Gastroesophageal sphincter (tissue), 4 donors: ENCODE measurements at regions not wholly inside any gene's neighbourhood (a gene's known extent, or its start where the extent isn't known, plus 50 kb on each side); places are given as distances from the start of the nearest gene placed in this dataset.
A peak's percentile ranks its signal among the peaks of the same experiment; 100 is the strongest.
"Not testable (repeated sequence)": the region's sequence is repeated elsewhere in the genome, so short reads cannot be mapped to it uniquely, and the experiment has no call there.

Source experiments
- ATAC-seq: fragments of 150-250 bp; one replicate; pipeline ENCODE4 v1.9.1; 2016; ENCODE audit warnings: mild to moderate bottlenecking, moderate library complexity
- H3K27ac ChIP-seq, 4 donors: fragments of 200-600 bp; sonication (generic) in 3 of 4; 1 replicate in 3 of 4; 2 replicates in 1 of 4; pipeline ENCODE4 v1.5.1; 2016 to 2019
- H3K27me3 ChIP-seq: fragments of 200-600 bp; sonication (generic); one replicate; pipeline ENCODE4 v1.5.1; 2019
- H3K36me3 ChIP-seq, 2 donors: fragments of 200-600 bp; sonication (generic); one replicate each; pipeline ENCODE4 v1.5.1; 2019; ENCODE audit warnings: control low read depth in 1 of 2
- H3K4me1 ChIP-seq, 3 donors: fragments of 200-600 bp; sonication (generic); 1 replicate in 2 of 3; 2 replicates in 1 of 3; pipeline ENCODE4 v1.5.1; 2016 to 2019; ENCODE audit warnings: control low read depth in 2 of 3
- H3K4me3 ChIP-seq, 2 donors: fragments of 200-600 bp; sonication (generic); one replicate each; pipeline ENCODE4 v1.5.1; 2019; ENCODE audit warnings: mild to moderate bottlenecking in 1 of 2, moderate library complexity in 1 of 2
- H3K9me3 ChIP-seq, 3 donors: fragments of 200-600 bp; sonication (generic); one replicate each; pipeline ENCODE4 v1.5.1; 2017 to 2019; ENCODE audit warnings: control low read depth in 2 of 3
- CTCF ChIP-seq, 4 experiments: fragments of 200-600 bp in 2 of 4; fragments of 450-650 bp in 2 of 4; sonication (generic) in 1 of 4; IDR thresholded peaks; one replicate each; pipeline ENCODE4 v1.5.1; 2017 to 2019; ENCODE audit warnings: antibody characterized with exemption in 4 of 4, mild to moderate bottlenecking in 2 of 4, moderate library complexity in 2 of 4
- EP300 ChIP-seq: sonication (generic); formaldehyde crosslinking; IDR thresholded peaks from one replicate; pipeline ENCODE4 v1.6.1; 2017; ENCODE audit warnings: antibody characterized with exemption, mild to moderate bottlenecking
- POLR2A ChIP-seq, 2 donors: fragments of 450-650 bp; IDR thresholded peaks; one replicate each; pipeline ENCODE4 v1.6.1; 2017; ENCODE audit warnings: antibody characterized with exemption in 2 of 2, mild to moderate bottlenecking in 2 of 2, moderate library complexity in 1 of 2
- POLR2AphosphoS5 ChIP-seq: sonication (generic); formaldehyde crosslinking; IDR thresholded peaks from one replicate; pipeline ENCODE4 v1.6.1; 2017; ENCODE audit warnings: antibody characterized with exemption
- WGBS, 2 donors: methylation state at CpG; one replicate each; pipeline ENCODE4 v1.1.5; 2018; ENCODE audit warnings: low coverage in 1 of 2; 5-methylcytosine and 5-hydroxymethylcytosine counted together

- Histone ChIP-seq H3K4me1 (no peaks in the 10 kb centered on the region), H3K4me3 (no peak overlapping the region), H3K9me3 (no peaks in the 10 kb centered on the region), H3K27ac (no peak overlapping the region), H3K36me3 (no peaks in the 10 kb centered on the region), H3K27me3 (no peaks in the 10 kb centered on the region)
- ATAC-seq, result no peak
- TF ChIP-seq EP300 (no peak), CTCF (IDR thresholded peaks at IDR 0.05) (peak in 2 of 4 experiments; percentile 12 to 47)
- WGBS, 2 donors, result 21 to 25% methylated on average over 5 to 6 of the region's 6 CpGs
Measured at GRCh38 chr5:25544652-25545249, 900.0 kb upstream of the CDH10 start.

GRCh38 chr5:25540628-25541027 lies 895.9 kb upstream of the CDH10 start:
- H3K4me3 ChIP-seq, result no peak overlapping the region
- no peaks in the 10 kb centered on the region for H3K27me3 ChIP-seq
- no peak overlapping the region for H3K27ac ChIP-seq
- no peaks in the 10 kb centered on the region for H3K4me1 ChIP-seq
- no peaks in the 10 kb centered on the region for H3K36me3 ChIP-seq
- ATAC-seq, result no peak
- TF ChIP-seq POLR2A (IDR thresholded peaks at IDR 0.05) (no peak), EP300 (no peak), CTCF (IDR thresholded peaks at IDR 0.05) (no peak), POLR2AphosphoS5 (no peak)
- no peaks in the 10 kb centered on the region for H3K9me3 ChIP-seq
- WGBS, 2 donors, result 88 to 96% methylated on average over 2 of the region's 2 CpGs

GRCh38 chr5:25539536-25539935 lies 894.8 kb upstream of the CDH10 start:
- Histone ChIP-seq H3K4me1 (no peaks in the 10 kb centered on the region), H3K9me3 (no peaks in the 10 kb centered on the region), H3K36me3 (no peaks in the 10 kb centered on the region), H3K27me3 (no peaks in the 10 kb centered on the region), H3K4me3 (no peak overlapping the region), H3K27ac (no peak overlapping the region)
- TF ChIP-seq EP300 (no peak), CTCF (IDR thresholded peaks at IDR 0.05) (no peak), POLR2AphosphoS5 (no peak), POLR2A (IDR thresholded peaks at IDR 0.05) (no peak)
- WGBS, 2 donors, result 24 to 45% methylated on average over 2 of the region's 2 CpGs
- ATAC-seq, result no peak

GRCh38 chr5:25536461-25536860 lies 891.7 kb upstream of the CDH10 start:
- H3K27me3 ChIP-seq, H3K4me1 ChIP-seq, H3K9me3 ChIP-seq, H3K27ac ChIP-seq, ATAC-seq, H3K36me3 ChIP-seq, H3K4me3 ChIP-seq: not testable (repeated sequence)
- 72 to 73% methylated on average over 6 of the region's 6 CpGs for WGBS, 2 donors

GRCh38 chr5:25516141-25516540 lies 871.4 kb upstream of the CDH10 start:
- H3K27ac ChIP-seq, result no peak overlapping the region
- TF ChIP-seq EP300 (no peak), CTCF (IDR thresholded peaks at IDR 0.05) (no peak), POLR2AphosphoS5 (no peak), POLR2A (IDR thresholded peaks at IDR 0.05) (no peak)
- ATAC-seq, result no peak
- H3K27me3 ChIP-seq, result no peaks in the 10 kb centered on the region
- 16 to 21% methylated on average over 2 of the region's 2 CpGs for WGBS, 2 donors
- H3K4me1 ChIP-seq, result no peaks in the 10 kb centered on the region
- H3K9me3 ChIP-seq, result no peaks in the 10 kb centered on the region
- H3K4me3 ChIP-seq, result no peak overlapping the region
- no peaks in the 10 kb centered on the region for H3K36me3 ChIP-seq
